HCT116 (cell line): ENCODE measurements at regions not wholly inside any gene's neighbourhood (a gene's known extent, or its start where the extent isn't known, plus 50 kb on each side); places are given as distances from the start of the nearest gene placed in this dataset.

Experiments
- ATAC-seq: fragments of 200-7000 bp; cut with Tn5 transposase; 2 replicates; pipeline ENCODE4 v1.9.1; 2020; ENCODE audit warnings: mild to moderate bottlenecking, moderate library complexity
- BruUV-seq: library from RNA; stranded (reverse); fragments of 400-500 nt; replicated peaks from 2 replicates; lab custom pipeline; 2021; lab: Mats Ljungman, UMichigan
- CTCF ChIA-PET: fragments of 300-600 bp; sonication (Branson Sonifier 250); formaldehyde crosslinking; loops from one replicate; lab custom pipeline; 2021; ENCODE audit warnings: antibody characterized with exemption; lab: Charles Lee
- POLR2A ChIA-PET: fragments of 300-600, 350-600 bp; sonication (Branson Sonifier 250); formaldehyde crosslinking; loops from one replicate; lab custom pipeline; 2021; ENCODE audit warnings: antibody characterized with exemption; lab: Charles Lee
- RAD21 ChIA-PET, 2 experiments: fragments of 300-600 bp; sonication (Branson Sonifier 250); formaldehyde crosslinking; loops; one replicate each; lab custom pipeline; 2023; ENCODE audit warnings: low total read pairs in 2 of 2; ENCODE audit not compliant: uncharacterized antibody in 2 of 2, unreplicated experiment in 2 of 2, low non-redundant PET in 1 of 2; lab: Charles Lee
- DNase-seq: peaks from one replicate; pipeline ENCODE4 v3.0.0-alpha.2; 2010; ENCODE audit warnings: low read depth, low spot score
- H2AFZ ChIP-seq: fragments of 200-600 bp; shearing (Covaris generic), sonication (generic); 2 replicates; pipeline ENCODE4 v1.6.1; 2017; ENCODE audit warnings: low read depth, mixed run types, mixed read lengths, antibody characterized with exemption, low read length; ENCODE audit not compliant: poor library complexity, severe bottlenecking
- H3K27ac ChIP-seq: 2 replicates; pipeline ENCODE4 v1.5.1; 2012; ENCODE audit warnings: low read depth, low read length
- H3K27me3 ChIP-seq: fragments of 200-600 bp; sonication (generic); 2 replicates; pipeline ENCODE4 v1.6.1; 2016; ENCODE audit warnings: mixed run types, low read length, mixed read lengths; ENCODE audit not compliant: insufficient read depth
- H3K36me3 ChIP-seq, 2 experiments: fragments of 200-500 bp in 1 of 2; fragments of 200-600 bp in 1 of 2; sonication (Bioruptor generic) in 1 of 2; sonication (generic) in 1 of 2; 2 replicates each; pipeline versions ENCODE4 v1.5.1 to v1.6.1; 2014 to 2016; ENCODE audit warnings: low read length in 2 of 2, inconsistent platforms in 1 of 2, mixed read lengths in 1 of 2, mixed run types in 1 of 2; ENCODE audit not compliant: insufficient read depth in 2 of 2, control insufficient read depth in 1 of 2
- H3K4me1 ChIP-seq, 2 experiments: fragments of 200-600 bp in 1 of 2; sonication (generic) in 1 of 2; 2 replicates each; pipeline versions ENCODE4 v1.5.1 to v1.6.1; 2012 to 2017; ENCODE audit warnings: low read length in 2 of 2, inconsistent platforms in 1 of 2, mild to moderate bottlenecking in 1 of 2, mixed read lengths in 1 of 2, mixed run types in 1 of 2, moderate library complexity in 1 of 2; ENCODE audit not compliant: insufficient read depth in 2 of 2, control insufficient read depth in 1 of 2
- H3K4me2 ChIP-seq: fragments of 200-600 bp; sonication (generic); 2 replicates; pipeline ENCODE4 v1.6.1; 2017; ENCODE audit warnings: mixed run types, low read length, mixed read lengths
- H3K4me3 ChIP-seq, 2 experiments: fragments of 200-600 bp in 1 of 2; sonication (generic) in 1 of 2; replicated peaks in 1 of 2; 2 replicates each; pipeline ENCODE4 v1.5.1; 2011 to 2016; ENCODE audit warnings: low read length in 2 of 2, control low read depth in 1 of 2, low read depth in 1 of 2, mild to moderate bottlenecking in 1 of 2, mixed read lengths in 1 of 2, mixed run types in 1 of 2
- H3K79me2 ChIP-seq: fragments of 200-600 bp; sonication (generic); 2 replicates; pipeline ENCODE4 v1.6.1; 2017; ENCODE audit warnings: mild to moderate bottlenecking, mixed run types, low read length, moderate library complexity, mixed read lengths; ENCODE audit not compliant: insufficient read depth
- H3K9ac ChIP-seq: fragments of 200-600 bp; sonication (generic); 2 replicates; pipeline ENCODE4 v1.6.1; 2016; ENCODE audit warnings: low read length, mixed read lengths
- H3K9me2 ChIP-seq: fragments of 200-600 bp; sonication (generic), shearing (Covaris generic); 2 replicates; pipeline ENCODE4 v1.6.1; 2017; ENCODE audit warnings: mixed run types, mild to moderate bottlenecking, moderate library complexity; ENCODE audit not compliant: insufficient read depth
- H3K9me3 ChIP-seq, 2 experiments: fragments of 200-500 bp in 1 of 2; fragments of 200-600 bp in 1 of 2; sonication (Bioruptor generic) in 1 of 2; sonication (generic) in 1 of 2; 2 replicates each; pipeline ENCODE4 v1.6.1; 2014 to 2017; ENCODE audit warnings: low read length in 2 of 2, mixed read lengths in 2 of 2, inconsistent platforms in 1 of 2, low read depth in 1 of 2, mild to moderate bottlenecking in 1 of 2, mixed run types in 1 of 2, moderate library complexity in 1 of 2; ENCODE audit not compliant: control insufficient read depth in 1 of 2, insufficient read depth in 1 of 2
- H4K20me1 ChIP-seq: fragments of 200-600 bp; sonication (generic), shearing (Covaris generic); 2 replicates; pipeline ENCODE4 v1.6.1; 2017; ENCODE audit warnings: mixed run types, mild to moderate bottlenecking, moderate library complexity; ENCODE audit not compliant: insufficient read depth
- CEBPB ChIP-seq: IDR thresholded peaks from 2 replicates; pipeline ENCODE4 v1.6.1; 2012; ENCODE audit warnings: low read depth
- EGR1 ChIP-seq: IDR thresholded peaks from 2 replicates; pipeline ENCODE4 v1.6.1; 2012; ENCODE audit warnings: low read depth
- ELF1 ChIP-seq: IDR thresholded peaks from 2 replicates; pipeline ENCODE4 v1.6.1; 2012; ENCODE audit warnings: low read depth, borderline replicate concordance
- EZH2 ChIP-seq: fragments of 200-600 bp; sonication (generic); IDR thresholded peaks from 2 replicates; pipeline ENCODE4 v1.6.1; 2017; ENCODE audit warnings: antibody characterized with exemption, mixed run types
- EZH2phosphoT487 ChIP-seq: fragments of 200-600 bp; IDR thresholded peaks from 2 replicates; pipeline ENCODE4 v1.6.1; 2018; ENCODE audit warnings: antibody characterized with exemption, borderline replicate concordance
- FOSL1 ChIP-seq: IDR thresholded peaks from 2 replicates; pipeline ENCODE4 v1.6.1; 2012; ENCODE audit warnings: low read depth
- JUND ChIP-seq: IDR thresholded peaks from 2 replicates; pipeline ENCODE4 v1.6.1; 2012
- REST ChIP-seq: IDR thresholded peaks from 2 replicates; pipeline ENCODE4 v1.6.1; 2012; ENCODE audit warnings: low read depth
- SIN3A ChIP-seq: IDR thresholded peaks from 2 replicates; pipeline ENCODE4 v1.6.1; 2012; ENCODE audit warnings: low read depth
- SRF ChIP-seq: IDR thresholded peaks from 2 replicates; pipeline ENCODE4 v1.6.1; 2012; ENCODE audit warnings: low read depth
- TCF7L2 ChIP-seq: IDR thresholded peaks from 2 replicates; pipeline ENCODE4 v1.7.0; 2011; ENCODE audit warnings: borderline replicate concordance, inconsistent platforms; ENCODE audit not compliant: insufficient read depth, insufficient read length; ENCODE audit errors: extremely low read depth
- ZBTB33 ChIP-seq: IDR thresholded peaks from 2 replicates; pipeline ENCODE4 v1.6.1; 2011; ENCODE audit warnings: mild to moderate bottlenecking, low read length, moderate library complexity; ENCODE audit not compliant: insufficient replicate concordance; ENCODE audit errors: extremely low read depth
- ZFX ChIP-seq: fragments of 450-650 bp; IDR thresholded peaks from 2 replicates; pipeline ENCODE4 v1.6.1; 2017
- intact Hi-C: fragments of 100-400 bp; cut with micrococcal nuclease; formaldehyde crosslinking; loops from 2 replicates; pipeline ENCODE4 v1.10.0; 2022

GRCh38 chr20:39290575-39290974 is 328.4 kb downstream of the DHX35 start:
- POLR2A ChIA-PET: no interaction called here
- no peaks in the 10 kb centered on the region for H3K9me2 ChIP-seq
- RAD21 ChIA-PET: no interaction called here
- CTCF ChIA-PET: no interaction called here
- TF ChIP-seq FOSL1: no peak
- no peak for TF ChIP-seq EZH2
- TF ChIP-seq SIN3A: no peak
- TF ChIP-seq ELF1: no peak
- TF ChIP-seq REST: no peak
- TF ChIP-seq SRF: no peak
- no peak for TF ChIP-seq JUND
- no peak for TF ChIP-seq ZFX
- TF ChIP-seq EZH2phosphoT487: no peak
- TF ChIP-seq EGR1: no peak
- no peak for TF ChIP-seq TCF7L2
- TF ChIP-seq CEBPB: no peak
- no peak for TF ChIP-seq ZBTB33
- H3K4me2 ChIP-seq: no peak overlapping the region
- DNase-seq: no peak
- no peaks in the 10 kb centered on the region for H3K4me1 ChIP-seq
- no peak for ATAC-seq
- no peaks in the 10 kb centered on the region for H3K79me2 ChIP-seq
- H2AFZ ChIP-seq: no peak overlapping the region
- H3K9ac ChIP-seq: no peak overlapping the region
- no peaks in the 10 kb centered on the region for H3K9me3 ChIP-seq
- H4K20me1 ChIP-seq: no peaks in the 10 kb centered on the region
- intact Hi-C loops: no loop called here
- 0 out of 2 replicates have a peak, but pooled peaks cover 3% of the 10 kb centered on the region for H3K27me3 ChIP-seq
- BruUV-seq: no TSS peak
- no peaks in the 10 kb centered on the region for H3K36me3 ChIP-seq
- no peak overlapping the region for H3K27ac ChIP-seq
- H3K4me3 ChIP-seq: no peak overlapping the region
